ENCODE measurements at regions not wholly inside any gene's neighbourhood (a gene's known extent, or its start where the extent isn't known, plus 50 kb on each side); places are given as distances from the start of the nearest gene placed in this dataset.

GRCh38 chr21:26320596-26320995 lies 150.0 kb upstream of the APP start:
- no peak for DNase-seq
- 20% methylated on average over 3 of the region's 3 CpGs for WGBS (ENCODE audit: low lambda C conversion rate)
- no peaks in the 10 kb centered on the region for H4K20me1 ChIP-seq (ENCODE audit: insufficient read depth)
- no peak overlapping the region for H3K4me3 ChIP-seq (ENCODE audit: low read depth in 2 of 2, low read length in 1 of 2)
- H3K9me2 ChIP-seq = no peaks in the 10 kb centered on the region
- H3K79me2 ChIP-seq (ENCODE audit: insufficient read depth) = no peaks in the 10 kb centered on the region
- H3K36me3 ChIP-seq (replicated peaks in 1 of 2; ENCODE audit: control insufficient read depth in 1 of 2, insufficient read depth in 2 of 2, low read length in 1 of 2) = no peaks in the 10 kb centered on the region
- ChIA-PET CTCF (no interaction called here), POLR2A (no interaction called here)
- no peaks in the 10 kb centered on the region for H3F3A ChIP-seq (replicated peaks; ENCODE audit: insufficient read depth)
- H3K4me1 ChIP-seq (ENCODE audit: control insufficient read depth in 1 of 2, insufficient read depth in 2 of 2, low read depth in 1 of 2, low read length in 1 of 2) = no peaks in the 10 kb centered on the region
- H2AFZ ChIP-seq (ENCODE audit: low read depth) = no peak overlapping the region
- TF ChIP-seq POLR2AphosphoS5 (IDR thresholded peaks at IDR 0.05; ENCODE audit: low read depth, low read length) (no peak), NFIC (IDR thresholded peaks at IDR 0.05; ENCODE audit: borderline replicate concordance) (no peak), ELF1 (IDR thresholded peaks at IDR 0.05) (no peak), TAF1 (IDR thresholded peaks at IDR 0.05; ENCODE audit: borderline replicate concordance, low read depth, low read length) (no peak), SIN3A (IDR thresholded peaks at IDR 0.05; ENCODE audit: borderline replicate concordance, low read depth, low read length) (no peak), GATA2 (CRISPR knock-in tag; IDR thresholded peaks at IDR 0.05) (no peak), EZH2phosphoT487 (IDR thresholded peaks at IDR 0.05; ENCODE audit: borderline replicate concordance, low read depth) (no peak), FOXM1 (IDR thresholded peaks at IDR 0.05; ENCODE audit: low read depth) (no peak), REST (IDR thresholded peaks at IDR 0.05; ENCODE audit: low read depth, low read length) (no peak), RFX5 (IDR thresholded peaks at IDR 0.05; ENCODE audit: low read length) (no peak)
- no peaks in the 10 kb centered on the region for H3K27me3 ChIP-seq (ENCODE audit: insufficient read depth)
- H3K4me2 ChIP-seq = no peak overlapping the region
- H3K27ac ChIP-seq (ENCODE audit: low read depth in 2 of 2, low read length in 1 of 2) = no peak overlapping the region
- H3K9me3 ChIP-seq = no peaks in the 10 kb centered on the region
- H3K9ac ChIP-seq = no peak overlapping the region

- Histone ChIP-seq H3K27ac (ENCODE audit: low read depth in 2 of 2, low read length in 1 of 2) (no peak overlapping the region), H3F3A (replicated peaks; ENCODE audit: insufficient read depth) (no peaks in the 10 kb centered on the region), H3K4me3 (ENCODE audit: low read depth in 2 of 2, low read length in 1 of 2) (no peak overlapping the region), H3K9me3 (no peaks in the 10 kb centered on the region), H3K79me2 (ENCODE audit: insufficient read depth) (no peaks in the 10 kb centered on the region), H3K9ac (no peak overlapping the region), H3K36me3 (replicated peaks in 1 of 2; ENCODE audit: control insufficient read depth in 1 of 2, insufficient read depth in 2 of 2, low read length in 1 of 2) (no peaks in the 10 kb centered on the region), H3K4me2 (no peak overlapping the region), H4K20me1 (ENCODE audit: insufficient read depth) (no peaks in the 10 kb centered on the region), H3K4me1 (ENCODE audit: control insufficient read depth in 1 of 2, insufficient read depth in 2 of 2, low read depth in 1 of 2, low read length in 1 of 2) (no peaks in the 10 kb centered on the region), H3K9me2 (no peaks in the 10 kb centered on the region), H2AFZ (ENCODE audit: low read depth) (no peak overlapping the region), H3K27me3 (ENCODE audit: insufficient read depth) (no peaks in the 10 kb centered on the region)
- POLR2A ChIA-PET = no interaction called here
- DNase-seq = no peak
- WGBS (ENCODE audit: low lambda C conversion rate) = 24% methylated on average over 2 of the region's 2 CpGs
- CTCF ChIA-PET = no interaction called here
- TF ChIP-seq RAD21 (IDR thresholded peaks at IDR 0.05; ENCODE audit: low read length) (no peak), USF2 (IDR thresholded peaks at IDR 0.05; ENCODE audit: borderline replicate concordance, low read depth, low read length) (no peak), YY1 (IDR thresholded peaks at IDR 0.05; ENCODE audit: low read depth) (no peak), TAF1 (IDR thresholded peaks at IDR 0.05; ENCODE audit: borderline replicate concordance, low read depth, low read length) (no peak), EZH2phosphoT487 (IDR thresholded peaks at IDR 0.05; ENCODE audit: borderline replicate concordance, low read depth) (no peak), SIN3A (IDR thresholded peaks at IDR 0.05; ENCODE audit: borderline replicate concordance, low read depth, low read length) (no peak), EP300 (IDR thresholded peaks at IDR 0.05; ENCODE audit: borderline replicate concordance in 1 of 2, low read depth in 1 of 2, low read length in 1 of 2) (no peak), NFIC (IDR thresholded peaks at IDR 0.05; ENCODE audit: borderline replicate concordance) (no peak), ELF1 (IDR thresholded peaks at IDR 0.05) (no peak), POLR2AphosphoS5 (IDR thresholded peaks at IDR 0.05; ENCODE audit: low read depth, low read length) (no peak), NRF1 (IDR thresholded peaks at IDR 0.05; ENCODE audit: low read depth, low read length) (no peak), RCOR1 (IDR thresholded peaks at IDR 0.05; ENCODE audit: low read length) (no peak), CHD2 (IDR thresholded peaks at IDR 0.05; ENCODE audit: low read length, partially characterized antibody) (no peak), GABPA (IDR thresholded peaks at IDR 0.05; ENCODE audit: low read depth) (no peak), RFX5 (IDR thresholded peaks at IDR 0.05; ENCODE audit: low read length) (no peak), JUND (IDR thresholded peaks at IDR 0.05) (no peak), MXI1 (IDR thresholded peaks at IDR 0.05; ENCODE audit: low read depth, low read length) (no peak), SMC3 (IDR thresholded peaks at IDR 0.05; ENCODE audit: low read depth, low read length) (no peak), PBX3 (IDR thresholded peaks at IDR 0.05) (no peak)
Measured at GRCh38 chr21:26307640-26308039, 137.1 kb upstream of the APP start.
